Stomach (tissue), 8 donors: ENCODE measurements at regions not wholly inside any gene's neighbourhood (a gene's known extent, or its start where the extent isn't known, plus 50 kb on each side); places are given as distances from the start of the nearest gene placed in this dataset.
"Not testable (repeated sequence)": the region's sequence is repeated elsewhere in the genome, so short reads cannot be mapped to it uniquely, and the experiment has no call there.

Source experiments
- DNase-seq, 2 donors: peaks; one replicate each; pipeline versions ENCODE4 v3.0.0 to v3.0.0-alpha.2; 2013 to 2019
- H3K27ac ChIP-seq, 5 donors: fragments of 200-600 bp in 4 of 5; sonication (generic) in 4 of 5; one replicate each; pipeline ENCODE4 v1.5.1; 2013 to 2019; ENCODE audit warnings: mild to moderate bottlenecking in 1 of 5, moderate library complexity in 1 of 5
- H3K27me3 ChIP-seq, 3 donors: fragments of 200-600 bp; sonication (generic); one replicate each; pipeline ENCODE4 v1.5.1; 2017 to 2019; ENCODE audit warnings: mixed run types in 1 of 3
- H3K36me3 ChIP-seq, 4 donors: fragments of 200-600 bp; sonication (generic); 1 replicate in 3 of 4; 2 replicates in 1 of 4; pipeline ENCODE4 v1.5.1; 2016 to 2019
- H3K4me1 ChIP-seq, 4 donors: fragments of 200-600 bp; sonication (generic); one replicate each; pipeline ENCODE4 v1.5.1; 2016 to 2019
- H3K4me3 ChIP-seq, 4 donors: fragments of 200-600 bp; sonication (generic) in 3 of 4; one replicate each; pipeline ENCODE4 v1.5.1; 2016 to 2019; ENCODE audit warnings: mild to moderate bottlenecking in 1 of 4
- H3K9me3 ChIP-seq, 4 donors: fragments of 200-600 bp; sonication (generic); one replicate each; pipeline ENCODE4 v1.5.1; 2016 to 2019
- EP300 ChIP-seq: sonication (generic); formaldehyde crosslinking; IDR thresholded peaks from one replicate; pipeline ENCODE4 v1.6.1; 2017; ENCODE audit warnings: antibody characterized with exemption
- POLR2A ChIP-seq, 4 donors: fragments of 450-650 bp; IDR thresholded peaks; one replicate each; pipeline ENCODE4 v1.6.1; 2016; ENCODE audit warnings: antibody characterized with exemption in 4 of 4, control low read depth in 2 of 4, mild to moderate bottlenecking in 1 of 4, moderate library complexity in 1 of 4
- POLR2AphosphoS5 ChIP-seq, 3 donors: sonication (generic); formaldehyde crosslinking; IDR thresholded peaks; one replicate each; pipeline ENCODE4 v1.6.1; 2016; ENCODE audit warnings: antibody characterized with exemption in 3 of 3
- WGBS, 5 donors: extraction: QIAGEN DNeasy Blood & Tissue Kit in 3 of 5; methylation state at CpG; one replicate each; pipeline versions ENCODE4 v1.1.5 to v1.1.7; 2013 to 2018; 5-methylcytosine and 5-hydroxymethylcytosine counted together
- intact Hi-C: fragments of 100-400 bp; cut with DNase I; formaldehyde crosslinking; loops from one replicate; pipeline ENCODE4 v1.15.1; 2023; ENCODE audit warnings: low total_unique reads
- TF ChIP-seq, protein P1 (sequence below), 7 experiments: fragments of 450-650 bp in 4 of 7; fragments of 200-600 bp in 3 of 7; sonication (generic) in 3 of 7; IDR thresholded peaks; one replicate each; pipeline ENCODE4 v1.5.1; 2016 to 2019; ENCODE audit warnings: antibody characterized with exemption in 7 of 7, control low read depth in 2 of 7, mild to moderate bottlenecking in 1 of 7
- donor health status: healthy with polysubstance abuse.
- donor health status: Bipolar disorder and iron deficiency.
- donor health status: healthy.

DNA sequence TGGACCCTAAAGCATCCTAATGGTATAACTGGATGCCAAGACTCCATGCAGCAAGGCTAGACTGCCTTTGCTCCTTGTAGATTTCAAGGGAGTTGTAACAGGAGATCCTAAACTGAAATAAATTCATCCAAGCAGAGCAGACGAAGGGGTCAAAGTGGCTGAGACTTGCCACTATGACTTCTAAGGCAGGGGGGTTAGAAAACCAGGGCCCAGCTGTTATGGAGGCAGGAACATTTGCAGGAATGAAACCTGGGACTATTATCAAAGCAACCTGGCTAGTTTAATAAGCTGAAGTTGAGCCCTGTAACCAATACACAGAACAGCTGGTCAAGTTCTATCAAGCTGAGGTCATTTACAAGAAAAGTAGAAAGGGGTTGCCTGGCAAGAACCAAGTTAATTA, 122.2 kb upstream of the TRPC6 start:
- H3K27ac ChIP-seq = no peak overlapping the region

DNA sequence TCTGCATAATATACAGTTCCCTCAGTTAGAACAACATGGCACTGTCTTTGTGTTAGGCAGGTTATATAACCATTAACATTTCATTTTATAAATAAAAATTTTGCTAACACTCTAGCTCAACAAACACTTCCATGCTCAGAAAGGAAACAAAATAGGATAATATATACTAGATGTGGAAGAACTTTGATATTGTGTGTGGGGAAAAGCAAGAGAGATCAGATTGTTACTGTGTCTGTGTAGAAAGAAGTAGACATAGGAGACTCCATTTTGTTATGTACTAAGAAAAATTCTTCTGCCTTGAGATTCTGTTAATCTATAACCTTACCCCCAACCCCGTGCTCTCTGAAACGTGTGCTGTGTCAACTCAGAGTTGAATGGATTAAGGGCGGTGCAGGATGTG, 111.1 kb upstream of the TRPC6 start:
- WGBS, 5 donors = no CpG with 5 or more reads among the region's 3 CpGs
- H3K4me1 ChIP-seq, intact Hi-C loops: not testable (repeated sequence)

More for the DNA sequence above, 122.2 kb upstream of the TRPC6 start:
- TF ChIP-seq EP300 (no peak), POLR2A (IDR thresholded peaks at IDR 0.05) (no peak), POLR2AphosphoS5 (IDR thresholded peaks at IDR 0.05) (no peak)
- TF ChIP-seq, protein P1, sequence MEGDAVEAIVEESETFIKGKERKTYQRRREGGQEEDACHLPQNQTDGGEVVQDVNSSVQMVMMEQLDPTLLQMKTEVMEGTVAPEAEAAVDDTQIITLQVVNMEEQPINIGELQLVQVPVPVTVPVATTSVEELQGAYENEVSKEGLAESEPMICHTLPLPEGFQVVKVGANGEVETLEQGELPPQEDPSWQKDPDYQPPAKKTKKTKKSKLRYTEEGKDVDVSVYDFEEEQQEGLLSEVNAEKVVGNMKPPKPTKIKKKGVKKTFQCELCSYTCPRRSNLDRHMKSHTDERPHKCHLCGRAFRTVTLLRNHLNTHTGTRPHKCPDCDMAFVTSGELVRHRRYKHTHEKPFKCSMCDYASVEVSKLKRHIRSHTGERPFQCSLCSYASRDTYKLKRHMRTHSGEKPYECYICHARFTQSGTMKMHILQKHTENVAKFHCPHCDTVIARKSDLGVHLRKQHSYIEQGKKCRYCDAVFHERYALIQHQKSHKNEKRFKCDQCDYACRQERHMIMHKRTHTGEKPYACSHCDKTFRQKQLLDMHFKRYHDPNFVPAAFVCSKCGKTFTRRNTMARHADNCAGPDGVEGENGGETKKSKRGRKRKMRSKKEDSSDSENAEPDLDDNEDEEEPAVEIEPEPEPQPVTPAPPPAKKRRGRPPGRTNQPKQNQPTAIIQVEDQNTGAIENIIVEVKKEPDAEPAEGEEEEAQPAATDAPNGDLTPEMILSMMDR (IDR thresholded peaks at IDR 0.05) = no peak
- Histone ChIP-seq H3K9me3 (no peaks in the 10 kb centered on the region), H3K27me3 (no peaks in the 10 kb centered on the region), H3K4me1 (no peaks in the 10 kb centered on the region), H3K4me3 (no peak overlapping the region), H3K36me3 (no peaks in the 10 kb centered on the region)
- intact Hi-C loops = no loop called here
- 50 to 75% (median 64%) methylated on average over 1 of the region's 1 CpG for WGBS, 5 donors
- peak in 1 of 2 donors; percentile 7 for DNase-seq

DNA sequence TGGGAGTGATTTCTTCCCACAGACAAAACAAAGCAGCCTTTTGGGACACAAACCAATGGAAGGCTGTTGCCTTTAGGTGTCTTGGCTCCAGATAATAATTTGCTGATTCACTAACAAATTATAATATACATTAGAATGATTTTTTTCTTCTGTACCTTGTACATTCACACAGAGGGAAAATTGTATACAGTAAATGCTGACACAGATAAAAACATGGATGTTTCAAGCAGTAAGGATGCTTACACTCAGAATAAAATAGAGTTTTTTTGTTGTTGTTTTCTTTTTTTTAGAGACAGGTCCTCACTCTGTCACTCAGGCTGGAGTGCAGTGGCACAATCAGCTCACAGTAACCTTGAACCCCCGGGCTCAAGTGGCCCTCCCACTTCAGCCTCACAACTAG, 109.2 kb upstream of the TRPC6 start:
- WGBS, 5 donors = 50 to 77% (median 70%) methylated on average over 1 of the region's 1 CpG
- intact Hi-C loops = no loop called here
- Histone ChIP-seq H3K4me1 (no peaks in the 10 kb centered on the region), H3K9me3 (no peaks in the 10 kb centered on the region), H3K36me3 (no peaks in the 10 kb centered on the region), H3K27ac (no peak overlapping the region), H3K4me3 (no peak overlapping the region), H3K27me3 (no peaks in the 10 kb centered on the region)
- no peak for TF ChIP-seq EP300
- no peak for TF ChIP-seq POLR2AphosphoS5 (IDR thresholded peaks at IDR 0.05)
- TF ChIP-seq, protein P1 (IDR thresholded peaks at IDR 0.05) = no peak
- DNase-seq = no peak

More for the DNA sequence above, 111.1 kb upstream of the TRPC6 start:
- H3K4me3 ChIP-seq, DNase-seq, H3K9me3 ChIP-seq, H3K27ac ChIP-seq, H3K36me3 ChIP-seq, H3K27me3 ChIP-seq: not testable (repeated sequence)

DNA sequence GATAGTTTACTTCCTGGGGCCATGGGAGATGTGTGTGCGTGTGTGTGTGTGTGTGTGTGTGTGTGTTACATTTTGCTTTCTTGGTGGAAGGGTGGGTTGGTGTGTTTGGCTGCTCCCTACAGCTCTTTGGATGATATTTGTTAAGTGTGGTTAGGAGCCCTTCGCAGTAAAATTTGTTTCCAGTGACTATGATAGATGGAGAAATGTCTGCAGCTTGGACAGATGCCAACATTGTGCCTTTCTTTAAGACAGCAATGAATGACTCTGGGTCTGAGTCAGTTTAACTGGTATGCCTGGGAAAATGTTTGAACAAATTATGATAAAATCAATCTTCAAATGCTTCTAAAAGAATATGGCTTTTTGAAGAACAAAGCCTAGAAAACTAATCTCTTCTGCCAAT, 102.7 kb upstream of the TRPC6 start:
- no peak overlapping the region for H3K27ac ChIP-seq
- no peaks in the 10 kb centered on the region for H3K36me3 ChIP-seq
- peak in 1 of 2 donors; percentile 57 for DNase-seq
- intact Hi-C loops = no loop called here
- no peaks in the 10 kb centered on the region for H3K4me1 ChIP-seq
- TF ChIP-seq EP300 (no peak), POLR2A (IDR thresholded peaks at IDR 0.05) (no peak), POLR2AphosphoS5 (IDR thresholded peaks at IDR 0.05) (no peak)
- TF ChIP-seq, protein P1 (IDR thresholded peaks at IDR 0.05) = no peak
- no peaks in the 10 kb centered on the region for H3K27me3 ChIP-seq
- no peak overlapping the region for H3K4me3 ChIP-seq
- WGBS, 5 donors = 9 to 29% (median 14%) methylated on average over 2 of the region's 2 CpGs
- no peaks in the 10 kb centered on the region for H3K9me3 ChIP-seq

DNA sequence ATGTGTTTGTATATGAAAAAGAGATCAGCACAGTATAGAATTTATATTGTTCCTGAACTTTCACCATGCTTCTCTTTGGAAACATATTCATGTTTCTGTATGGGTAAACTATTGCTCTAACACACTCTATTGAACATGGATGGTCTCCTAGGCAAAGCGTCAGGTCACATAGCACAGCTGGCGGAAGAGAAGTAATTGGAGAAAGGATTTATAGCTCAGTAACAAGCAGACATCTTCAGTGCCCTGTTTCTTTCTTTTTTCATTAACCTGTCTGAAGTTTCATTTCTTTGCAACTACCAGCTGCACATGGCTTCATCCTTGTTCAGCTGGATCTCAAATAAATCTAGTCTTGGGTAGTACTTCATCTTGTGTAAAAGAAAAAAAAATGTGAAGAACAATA, 84.4 kb upstream of the TRPC6 start:
- H3K9me3 ChIP-seq = peaks cover 0 to 3% (median 0%) of the 10 kb centered on the region in 4 donors
- no peak overlapping the region for H3K27ac ChIP-seq
- DNase-seq = no peak
- WGBS, 5 donors = 71 to 89% (median 78%) methylated on average over 2 of the region's 2 CpGs
- no peaks in the 10 kb centered on the region for H3K27me3 ChIP-seq
- H3K4me1 ChIP-seq = no peaks in the 10 kb centered on the region
- TF ChIP-seq, protein P1 (IDR thresholded peaks at IDR 0.05) = no peak
- H3K36me3 ChIP-seq = no peaks in the 10 kb centered on the region
- intact Hi-C loops = no loop called here
- H3K4me3 ChIP-seq = no peak overlapping the region
